Adrenal gland (tissue), 5 donors: ENCODE measurements at regions not wholly inside any gene's neighbourhood (a gene's known extent, or its start where the extent isn't known, plus 50 kb on each side); places are given as distances from the start of the nearest gene placed in this dataset.

Experiments used
- POLR2A ChIP-seq, 2 donors: fragments of 450-650 bp; IDR thresholded peaks; one replicate each; pipeline ENCODE4 v1.6.1; 2017; ENCODE audit warnings: antibody characterized with exemption in 2 of 2, mild to moderate bottlenecking in 2 of 2, moderate library complexity in 1 of 2
- TF ChIP-seq, protein P1 (sequence below), 6 experiments: fragments of 450-650 bp in 4 of 6; fragments of 200-600 bp in 2 of 6; sonication (generic) in 1 of 6; IDR thresholded peaks; 1 replicate in 5 of 6; 2 replicates in 1 of 6; pipeline versions ENCODE4 v1.5.1 to v1.8.0; 2016 to 2021; ENCODE audit warnings: antibody characterized with exemption in 6 of 6, mild to moderate bottlenecking in 2 of 6, moderate library complexity in 1 of 6
- donor health status: DM: no; HTN: no; CAD: no.

DNA sequence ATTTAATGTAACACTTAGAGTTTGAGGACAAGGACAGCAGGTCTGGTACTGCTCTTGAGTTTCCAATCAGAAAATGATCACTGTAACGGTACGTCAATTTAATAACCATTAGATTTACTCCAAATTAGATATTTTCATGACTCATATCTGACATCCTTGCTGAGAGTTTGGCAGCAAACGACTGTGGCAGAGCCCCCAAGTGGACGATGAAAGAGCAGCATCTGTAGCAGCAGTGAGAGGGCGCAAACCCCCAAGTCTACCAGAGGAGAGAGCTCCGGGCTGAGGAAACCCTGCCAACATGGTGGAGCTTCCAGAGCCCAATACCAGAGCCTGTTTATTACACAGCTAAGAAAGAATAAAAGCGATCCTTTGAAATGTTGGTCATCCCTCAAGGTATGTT lies 73.2 kb upstream of the EPB41L4A start:
- TF ChIP-seq, protein P1, sequence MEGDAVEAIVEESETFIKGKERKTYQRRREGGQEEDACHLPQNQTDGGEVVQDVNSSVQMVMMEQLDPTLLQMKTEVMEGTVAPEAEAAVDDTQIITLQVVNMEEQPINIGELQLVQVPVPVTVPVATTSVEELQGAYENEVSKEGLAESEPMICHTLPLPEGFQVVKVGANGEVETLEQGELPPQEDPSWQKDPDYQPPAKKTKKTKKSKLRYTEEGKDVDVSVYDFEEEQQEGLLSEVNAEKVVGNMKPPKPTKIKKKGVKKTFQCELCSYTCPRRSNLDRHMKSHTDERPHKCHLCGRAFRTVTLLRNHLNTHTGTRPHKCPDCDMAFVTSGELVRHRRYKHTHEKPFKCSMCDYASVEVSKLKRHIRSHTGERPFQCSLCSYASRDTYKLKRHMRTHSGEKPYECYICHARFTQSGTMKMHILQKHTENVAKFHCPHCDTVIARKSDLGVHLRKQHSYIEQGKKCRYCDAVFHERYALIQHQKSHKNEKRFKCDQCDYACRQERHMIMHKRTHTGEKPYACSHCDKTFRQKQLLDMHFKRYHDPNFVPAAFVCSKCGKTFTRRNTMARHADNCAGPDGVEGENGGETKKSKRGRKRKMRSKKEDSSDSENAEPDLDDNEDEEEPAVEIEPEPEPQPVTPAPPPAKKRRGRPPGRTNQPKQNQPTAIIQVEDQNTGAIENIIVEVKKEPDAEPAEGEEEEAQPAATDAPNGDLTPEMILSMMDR (IDR thresholded peaks at IDR 0.05): peak in 5 of 6 experiments; percentile 36 to 74 (median 58)
- TF ChIP-seq POLR2A (IDR thresholded peaks at IDR 0.05): no peak
